H9 (cell line): ENCODE measurements at regions not wholly inside any gene's neighbourhood (a gene's known extent, or its start where the extent isn't known, plus 50 kb on each side); places are given as distances from the start of the nearest gene placed in this dataset.

Experiments used
- DNase-seq: peaks from one replicate; pipeline ENCODE4 v3.0.0-alpha.2; 2017
- H2AFZ ChIP-seq: one replicate; pipeline ENCODE4 v1.6.1; 2013; ENCODE audit warnings: mild to moderate bottlenecking, low read length, control low read depth, moderate library complexity
- H2AK5ac ChIP-seq: 2 replicates; pipeline ENCODE4 v1.6.1; 2013; ENCODE audit warnings: low read length, control low read depth, mixed read lengths; ENCODE audit not compliant: insufficient read length
- H2BK120ac ChIP-seq: one replicate; pipeline ENCODE4 v1.6.1; 2013; ENCODE audit warnings: low read depth, mild to moderate bottlenecking, low read length, control low read depth, inconsistent platforms; ENCODE audit not compliant: poor library complexity, severe bottlenecking
- H2BK12ac ChIP-seq: 2 replicates; pipeline ENCODE4 v1.6.1; 2013; ENCODE audit warnings: low read length, control low read depth, mixed read lengths, low read depth; ENCODE audit not compliant: insufficient read length
- H2BK15ac ChIP-seq: 2 replicates; pipeline ENCODE4 v1.6.1; 2013; ENCODE audit warnings: low read depth, low read length, control low read depth
- H2BK20ac ChIP-seq: one replicate; pipeline ENCODE4 v1.6.1; 2013; ENCODE audit warnings: low read depth, mild to moderate bottlenecking, low read length, control low read depth, inconsistent platforms; ENCODE audit not compliant: poor library complexity, severe bottlenecking
- H2BK5ac ChIP-seq: 2 replicates; pipeline ENCODE4 v1.6.1; 2013; ENCODE audit warnings: low read length, control low read depth, mixed read lengths; ENCODE audit not compliant: insufficient read length
- H3K14ac ChIP-seq: 2 replicates; pipeline ENCODE4 v1.6.1; 2013; ENCODE audit warnings: low read length, control low read depth; ENCODE audit not compliant: insufficient read depth
- H3K18ac ChIP-seq: 2 replicates; pipeline ENCODE4 v1.6.1; 2013; ENCODE audit warnings: low read depth, mild to moderate bottlenecking, mixed read lengths, low read length, control low read depth; ENCODE audit not compliant: insufficient read length
- H3K23ac ChIP-seq: 2 replicates; pipeline ENCODE4 v1.6.1; 2013; ENCODE audit warnings: low read length, control low read depth, mixed read lengths, low read depth; ENCODE audit not compliant: insufficient read length
- H3K23me2 ChIP-seq: 2 replicates; pipeline ENCODE4 v1.6.1; 2013; ENCODE audit warnings: low read depth, mild to moderate bottlenecking, mixed read lengths, low read length, control low read depth; ENCODE audit not compliant: insufficient read length, poor library complexity, severe bottlenecking
- H3K27ac ChIP-seq: 2 replicates; pipeline ENCODE4 v1.5.1; 2013; ENCODE audit warnings: low read length, control low read depth, mixed read lengths, low read depth; ENCODE audit not compliant: insufficient read length
- H3K27me3 ChIP-seq: 2 replicates; pipeline ENCODE4 v1.6.1; 2013; ENCODE audit warnings: low read length, control low read depth, inconsistent platforms; ENCODE audit not compliant: insufficient read depth
- H3K4ac ChIP-seq: 2 replicates; pipeline ENCODE4 v1.6.1; 2013; ENCODE audit warnings: low read depth, mild to moderate bottlenecking, control low read depth, inconsistent platforms, low read length, moderate library complexity
- H3K4me1 ChIP-seq: 2 replicates; pipeline ENCODE4 v1.6.1; 2013; ENCODE audit warnings: low read length, control low read depth, inconsistent platforms; ENCODE audit not compliant: insufficient read depth
- H3K4me2 ChIP-seq: 2 replicates; pipeline ENCODE4 v1.6.1; 2013; ENCODE audit warnings: low read length, control low read depth, mixed read lengths; ENCODE audit not compliant: insufficient read length, insufficient read depth
- H3K56ac ChIP-seq: 2 replicates; pipeline ENCODE4 v1.6.1; 2013; ENCODE audit warnings: low read depth, mild to moderate bottlenecking, mixed read lengths, low read length, control low read depth; ENCODE audit not compliant: insufficient read length
- H3K79me1 ChIP-seq: 2 replicates; pipeline ENCODE4 v1.6.1; 2013; ENCODE audit warnings: low read depth, mild to moderate bottlenecking, moderate library complexity, low read length, control low read depth, inconsistent platforms; ENCODE audit not compliant: insufficient read depth, poor library complexity, severe bottlenecking
- H3K79me2 ChIP-seq: 2 replicates; pipeline ENCODE4 v1.6.1; 2013; ENCODE audit warnings: low read length, control low read depth, inconsistent platforms; ENCODE audit not compliant: insufficient read depth
- H3K9ac ChIP-seq: 2 replicates; pipeline ENCODE4 v1.6.1; 2013; ENCODE audit warnings: low read length, control low read depth, mixed read lengths; ENCODE audit not compliant: insufficient read length; ENCODE audit errors: extremely low read depth
- H3K9me3 ChIP-seq: one replicate; pipeline ENCODE4 v1.6.1; 2013; ENCODE audit warnings: low read depth, low read length, inconsistent platforms; ENCODE audit not compliant: control insufficient read depth
- H3T11ph ChIP-seq: one replicate; pipeline ENCODE4 v1.6.1; 2013; ENCODE audit warnings: mild to moderate bottlenecking, low read length, control low read depth, inconsistent platforms
- H4K20me1 ChIP-seq: one replicate; pipeline ENCODE4 v1.6.1; 2013; ENCODE audit not compliant: control insufficient read depth, insufficient read length, insufficient read depth
- H4K5ac ChIP-seq: 2 replicates; pipeline ENCODE4 v1.6.1; 2013; ENCODE audit warnings: low read depth, mild to moderate bottlenecking, mixed read lengths, low read length, control low read depth; ENCODE audit not compliant: insufficient read length
- H4K8ac ChIP-seq: replicated peaks from 2 replicates; pipeline ENCODE4 v1.6.1; 2013; ENCODE audit warnings: low read length, control low read depth, mixed read lengths, low read depth; ENCODE audit not compliant: insufficient read length
- H4K91ac ChIP-seq: 2 replicates; pipeline ENCODE4 v1.6.1; 2013; ENCODE audit warnings: low read depth, mild to moderate bottlenecking, moderate library complexity, mixed read lengths, low read length, control low read depth; ENCODE audit not compliant: insufficient read length
- H3K27ac Mint-ChIP-seq, 3 experiments: 2 replicates in 2 of 3; 3 replicates in 1 of 3; pipeline ENCODE4 v1.8.0; 2020 to 2021; ENCODE audit warnings: mixed read lengths in 3 of 3, mild to moderate bottlenecking in 1 of 3, moderate library complexity in 1 of 3
- H3K27me3 Mint-ChIP-seq: 2 replicates; pipeline ENCODE4 v1.8.0; 2021; ENCODE audit warnings: low read depth, mild to moderate bottlenecking, moderate library complexity, mixed read lengths
- H3K36me3 Mint-ChIP-seq, 3 experiments: 2 replicates in 2 of 3; 3 replicates in 1 of 3; pipeline ENCODE4 v1.8.0; 2020 to 2021; ENCODE audit warnings: low read depth in 3 of 3, mixed read lengths in 3 of 3; ENCODE audit not compliant: insufficient read depth in 1 of 3
- H3K4me1 Mint-ChIP-seq, 2 experiments: 2 replicates each; pipeline ENCODE4 v1.8.0; 2020; ENCODE audit warnings: mixed read lengths in 2 of 2
- H3K4me3 Mint-ChIP-seq, 2 experiments: 2 replicates in 1 of 2; 3 replicates in 1 of 2; pipeline ENCODE4 v1.8.0; 2020 to 2021; ENCODE audit warnings: mild to moderate bottlenecking in 2 of 2, mixed read lengths in 2 of 2, moderate library complexity in 1 of 2
- H3K9me3 Mint-ChIP-seq, 2 experiments: 2 replicates in 1 of 2; 3 replicates in 1 of 2; pipeline ENCODE4 v1.8.0; 2020; ENCODE audit warnings: mild to moderate bottlenecking in 2 of 2, mixed read lengths in 2 of 2, moderate library complexity in 1 of 2
- CTCF ChIP-seq: fragments of 200-600 bp; sonication (generic); conservative IDR thresholded peaks from 3 replicates; pipeline ENCODE4 v1.8.0; 2021; ENCODE audit warnings: antibody characterized with exemption, mild to moderate bottlenecking
- WGBS: extraction: QIAGEN DNeasy Blood & Tissue Kit; methylation state at CpG from one replicate; pipeline ENCODE4 v1.1.7; 2013; ENCODE audit warnings: missing lambda C conversion rate, low lambda C conversion rate, mixed read lengths; ENCODE audit not compliant: insufficient read length; ENCODE audit errors: extremely low coverage; 5-methylcytosine and 5-hydroxymethylcytosine counted together

- DNase-seq = no peak
- peaks cover 98% of the 10 kb centered on the region for H3K9me3 ChIP-seq
- no peak overlapping the region for H3K18ac ChIP-seq
- H2AK5ac ChIP-seq = no peak overlapping the region
- H3K4me2 ChIP-seq = no peak overlapping the region
- H3K27ac Mint-ChIP-seq = no peak overlapping the region
- H2BK20ac ChIP-seq = no peak overlapping the region
- peaks cover 76 to 87% of the 10 kb centered on the region in 2 experiments for H3K9me3 Mint-ChIP-seq
- H3K4me1 Mint-ChIP-seq = no peaks in the 10 kb centered on the region
- H3K4me1 ChIP-seq = no peaks in the 10 kb centered on the region
- no peak overlapping the region for H3K56ac ChIP-seq
- no peaks in the 10 kb centered on the region for H3K23me2 ChIP-seq
- no peak for TF ChIP-seq CTCF
- H3K27me3 ChIP-seq = no peaks in the 10 kb centered on the region
- peaks cover 3% of the 10 kb centered on the region for H3K27me3 Mint-ChIP-seq
- H3K4ac ChIP-seq = no peak overlapping the region
- no peak overlapping the region for H2BK12ac ChIP-seq
- H3K27ac ChIP-seq = no peak overlapping the region
- H4K91ac ChIP-seq = no peak overlapping the region
- H3K36me3 Mint-ChIP-seq = peaks cover 4 to 23% (median 12%) of the 10 kb centered on the region in 3 experiments; a peak in 6 of 7 replicates
- no peak overlapping the region for H4K5ac ChIP-seq
- H3K23ac ChIP-seq = no peak overlapping the region
- H4K8ac ChIP-seq = no peak overlapping the region
- H3K79me1 ChIP-seq = no peaks in the 10 kb centered on the region
- no peak overlapping the region for H2BK120ac ChIP-seq
- no peak overlapping the region for H2AFZ ChIP-seq
- H4K20me1 ChIP-seq = no peaks in the 10 kb centered on the region
- no peak overlapping the region for H3K4me3 Mint-ChIP-seq
- H3T11ph ChIP-seq = no peak overlapping the region
- WGBS = no CpG with 5 or more reads among the region's 12 CpGs
- H3K14ac ChIP-seq = no peak overlapping the region
- H2BK15ac ChIP-seq = no peak overlapping the region
- H3K79me2 ChIP-seq = no peaks in the 10 kb centered on the region
- H2BK5ac ChIP-seq = no peak overlapping the region
- H3K9ac ChIP-seq = no peak overlapping the region
Measured at GRCh38 chr22:47396105-47396504, 633.7 kb downstream of the TBC1D22A start.
